PC-3 (cell line): ENCODE measurements at regions not wholly inside any gene's neighbourhood (a gene's known extent, or its start where the extent isn't known, plus 50 kb on each side); places are given as distances from the start of the nearest gene placed in this dataset.
A peak's percentile ranks its signal among the peaks of the same experiment; 100 is the strongest.

Source experiments
- EZH2 ChIP-seq: fragments of 300-600 bp; sonication (generic); IDR thresholded peaks from one replicate; pipeline ENCODE4 v1.6.1; 2017; ENCODE audit warnings: antibody characterized with exemption, mild to moderate bottlenecking, low read length; ENCODE audit not compliant: unreplicated experiment
- TF ChIP-seq, protein P1 (sequence below): fragments of 300-600 bp; sonication (generic); conservative IDR thresholded peaks from 2 replicates; pipeline ENCODE4 v1.5.1; 2017; ENCODE audit warnings: antibody characterized with exemption, low read depth, mild to moderate bottlenecking, low read length

GRCh38 chr3:39637807-39638206, 170.3 kb downstream of the MOBP start:
- TF ChIP-seq, protein P1, sequence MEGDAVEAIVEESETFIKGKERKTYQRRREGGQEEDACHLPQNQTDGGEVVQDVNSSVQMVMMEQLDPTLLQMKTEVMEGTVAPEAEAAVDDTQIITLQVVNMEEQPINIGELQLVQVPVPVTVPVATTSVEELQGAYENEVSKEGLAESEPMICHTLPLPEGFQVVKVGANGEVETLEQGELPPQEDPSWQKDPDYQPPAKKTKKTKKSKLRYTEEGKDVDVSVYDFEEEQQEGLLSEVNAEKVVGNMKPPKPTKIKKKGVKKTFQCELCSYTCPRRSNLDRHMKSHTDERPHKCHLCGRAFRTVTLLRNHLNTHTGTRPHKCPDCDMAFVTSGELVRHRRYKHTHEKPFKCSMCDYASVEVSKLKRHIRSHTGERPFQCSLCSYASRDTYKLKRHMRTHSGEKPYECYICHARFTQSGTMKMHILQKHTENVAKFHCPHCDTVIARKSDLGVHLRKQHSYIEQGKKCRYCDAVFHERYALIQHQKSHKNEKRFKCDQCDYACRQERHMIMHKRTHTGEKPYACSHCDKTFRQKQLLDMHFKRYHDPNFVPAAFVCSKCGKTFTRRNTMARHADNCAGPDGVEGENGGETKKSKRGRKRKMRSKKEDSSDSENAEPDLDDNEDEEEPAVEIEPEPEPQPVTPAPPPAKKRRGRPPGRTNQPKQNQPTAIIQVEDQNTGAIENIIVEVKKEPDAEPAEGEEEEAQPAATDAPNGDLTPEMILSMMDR, result peak; percentile 46; the same call in 1 of the 2 replicates
- TF ChIP-seq EZH2, result no peak
